GM23338 (cell line): ENCODE measurements at regions not wholly inside any gene's neighbourhood (a gene's known extent, or its start where the extent isn't known, plus 50 kb on each side); places are given as distances from the start of the nearest gene placed in this dataset.

Experiments used
- EZH2 ChIP-seq: fragments of 200-600 bp; sonication (generic); IDR thresholded peaks from one replicate; pipeline ENCODE4 v1.8.0; 2017; ENCODE audit warnings: antibody characterized with exemption, mild to moderate bottlenecking, low read depth; ENCODE audit not compliant: unreplicated experiment
- TF ChIP-seq, protein P1 (sequence below), 2 experiments: fragments of 200-600 bp in 1 of 2; sonication (generic) in 1 of 2; conservative IDR thresholded peaks; 2 replicates each; pipeline versions ENCODE4 v1.5.1 to v1.6.1; 2016 to 2017; ENCODE audit warnings: antibody characterized with exemption in 2 of 2, low read depth in 2 of 2, mild to moderate bottlenecking in 2 of 2, moderate library complexity in 1 of 2

DNA sequence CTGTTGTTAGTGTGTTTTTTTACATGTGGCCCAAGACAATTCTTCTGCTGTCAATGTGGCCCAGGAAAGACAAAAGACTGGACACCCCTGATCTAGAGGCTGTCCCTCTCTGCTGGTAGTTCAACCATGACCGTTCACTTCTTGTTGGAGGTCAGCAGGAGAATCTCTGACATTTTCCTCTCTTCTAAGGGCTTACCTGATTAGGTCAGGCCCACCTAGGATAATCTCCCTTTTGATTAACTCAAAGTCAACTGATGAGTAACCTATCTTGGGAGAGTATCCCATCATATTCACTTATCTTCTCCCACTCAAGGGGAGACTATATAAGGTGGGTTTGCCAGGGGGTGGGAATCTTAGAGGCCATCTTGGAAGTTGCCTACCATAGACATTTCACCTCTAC is 135.2 kb downstream of the BUB3 start:
- TF ChIP-seq, protein P1, sequence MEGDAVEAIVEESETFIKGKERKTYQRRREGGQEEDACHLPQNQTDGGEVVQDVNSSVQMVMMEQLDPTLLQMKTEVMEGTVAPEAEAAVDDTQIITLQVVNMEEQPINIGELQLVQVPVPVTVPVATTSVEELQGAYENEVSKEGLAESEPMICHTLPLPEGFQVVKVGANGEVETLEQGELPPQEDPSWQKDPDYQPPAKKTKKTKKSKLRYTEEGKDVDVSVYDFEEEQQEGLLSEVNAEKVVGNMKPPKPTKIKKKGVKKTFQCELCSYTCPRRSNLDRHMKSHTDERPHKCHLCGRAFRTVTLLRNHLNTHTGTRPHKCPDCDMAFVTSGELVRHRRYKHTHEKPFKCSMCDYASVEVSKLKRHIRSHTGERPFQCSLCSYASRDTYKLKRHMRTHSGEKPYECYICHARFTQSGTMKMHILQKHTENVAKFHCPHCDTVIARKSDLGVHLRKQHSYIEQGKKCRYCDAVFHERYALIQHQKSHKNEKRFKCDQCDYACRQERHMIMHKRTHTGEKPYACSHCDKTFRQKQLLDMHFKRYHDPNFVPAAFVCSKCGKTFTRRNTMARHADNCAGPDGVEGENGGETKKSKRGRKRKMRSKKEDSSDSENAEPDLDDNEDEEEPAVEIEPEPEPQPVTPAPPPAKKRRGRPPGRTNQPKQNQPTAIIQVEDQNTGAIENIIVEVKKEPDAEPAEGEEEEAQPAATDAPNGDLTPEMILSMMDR (conservative IDR thresholded peaks at IDR 0.05; ENCODE audit: low read depth in 2 of 2), result no peak
- TF ChIP-seq EZH2, result no peak
